GM18519 (cell line): ENCODE measurements at regions not wholly inside any gene's neighbourhood (a gene's known extent, or its start where the extent isn't known, plus 50 kb on each side); places are given as distances from the start of the nearest gene placed in this dataset.

Experiments used
- ATAC-seq: cut with Tn5 transposase; IDR thresholded peaks from one replicate; pipeline ENCODE4 v1.9.1; 2021; ENCODE audit warnings: mild to moderate bottlenecking, moderate library complexity; ENCODE audit not compliant: unreplicated experiment, low FRiP score

GRCh38 chr6:137357263-137357947 lies 136.8 kb downstream of the OLIG3 start:
- no peak for ATAC-seq

- ATAC-seq: no peak
Measured at GRCh38 chr6:137353842-137354397, 134.7 kb upstream of the IFNGR1 start.

- ATAC-seq: no peak
Measured at GRCh38 chr6:137353346-137353745, 134.2 kb upstream of the IFNGR1 start.

GRCh38 chr6:137352859-137353258 lies 133.7 kb upstream of the IFNGR1 start:
- no peak for ATAC-seq

- no peak for ATAC-seq
Measured at GRCh38 chr6:137351890-137352289, 132.7 kb upstream of the IFNGR1 start.

GRCh38 chr6:137350857-137351256 lies 131.7 kb upstream of the IFNGR1 start:
- ATAC-seq: no peak

GRCh38 chr6:137349856-137350830 lies 131.0 kb upstream of the IFNGR1 start:
- ATAC-seq: no peak

- no peak for ATAC-seq
Measured at GRCh38 chr6:137348777-137349176, 129.6 kb upstream of the IFNGR1 start.

GRCh38 chr6:137343241-137343640 lies 124.1 kb upstream of the IFNGR1 start:
- ATAC-seq: no peak

- no peak for ATAC-seq
Measured at GRCh38 chr6:137342607-137343190, 123.5 kb upstream of the IFNGR1 start.

GRCh38 chr6:137341681-137342195 lies 122.6 kb upstream of the IFNGR1 start:
- no peak for ATAC-seq

- no peak for ATAC-seq
Measured at GRCh38 chr6:137339929-137340559, 120.9 kb upstream of the IFNGR1 start.

GRCh38 chr6:137334884-137335283 lies 115.7 kb upstream of the IFNGR1 start:
- no peak for ATAC-seq

GRCh38 chr6:137334094-137334493 lies 114.9 kb upstream of the IFNGR1 start:
- ATAC-seq: no peak

- no peak for ATAC-seq
Measured at GRCh38 chr6:137332637-137333280, 113.6 kb upstream of the IFNGR1 start.

- no peak for ATAC-seq
Measured at GRCh38 chr6:137323860-137324259, 104.7 kb upstream of the IFNGR1 start.

GRCh38 chr6:137320271-137320670 lies 101.1 kb upstream of the IFNGR1 start:
- ATAC-seq: no peak

GRCh38 chr6:137316626-137317025 lies 97.4 kb upstream of the IFNGR1 start:
- ATAC-seq: no peak

- no peak for ATAC-seq
Measured at GRCh38 chr6:137315081-137315480, 95.9 kb upstream of the IFNGR1 start.
